HG03025 (cell line): ENCODE measurements at regions not wholly inside any gene's neighbourhood (a gene's known extent, or its start where the extent isn't known, plus 50 kb on each side); places are given as distances from the start of the nearest gene placed in this dataset.

ENCODE experiments used
- ATAC-seq: cut with Tn5 transposase; IDR thresholded peaks from one replicate; pipeline ENCODE4 v1.9.1; 2021; ENCODE audit warnings: mild to moderate bottlenecking, moderate library complexity; ENCODE audit not compliant: unreplicated experiment, low FRiP score

GRCh38 chr9:19947996-19948395 lies 159.2 kb upstream of the SLC24A2 start:
- no peak for ATAC-seq

DNA sequence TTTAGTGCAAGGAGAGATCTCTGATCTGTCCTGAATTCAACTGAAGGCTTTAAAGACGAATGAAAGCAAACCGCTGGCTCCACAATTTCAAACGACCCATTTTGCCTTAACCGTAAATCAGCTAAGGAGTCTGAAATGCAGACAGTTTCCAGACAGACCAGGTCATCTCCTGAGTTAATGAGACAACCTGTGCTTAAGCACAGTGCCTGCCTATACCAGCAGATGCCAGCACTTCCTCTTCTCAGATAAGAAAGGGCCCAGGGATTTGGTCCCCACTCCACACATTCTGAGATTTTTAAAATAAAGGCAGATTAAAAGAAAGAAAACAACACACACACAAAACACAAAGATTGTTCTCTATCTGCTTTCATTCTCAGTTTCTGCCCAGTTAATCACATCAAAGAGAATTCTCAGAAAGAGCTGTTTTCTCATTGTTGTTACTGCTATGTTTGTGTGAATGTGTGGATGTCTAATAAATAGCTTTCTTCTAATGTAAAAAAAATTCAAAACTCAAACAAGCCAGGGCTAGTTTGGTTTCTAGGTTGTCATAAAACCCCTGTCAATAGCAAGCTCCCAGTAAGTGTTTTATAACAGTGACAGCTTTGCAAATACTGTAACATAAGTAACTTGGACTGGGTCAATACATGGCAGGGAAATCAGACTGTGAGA lies 157.7 kb upstream of the SLC24A2 start:
- ATAC-seq, result peak; percentile 53

DNA sequence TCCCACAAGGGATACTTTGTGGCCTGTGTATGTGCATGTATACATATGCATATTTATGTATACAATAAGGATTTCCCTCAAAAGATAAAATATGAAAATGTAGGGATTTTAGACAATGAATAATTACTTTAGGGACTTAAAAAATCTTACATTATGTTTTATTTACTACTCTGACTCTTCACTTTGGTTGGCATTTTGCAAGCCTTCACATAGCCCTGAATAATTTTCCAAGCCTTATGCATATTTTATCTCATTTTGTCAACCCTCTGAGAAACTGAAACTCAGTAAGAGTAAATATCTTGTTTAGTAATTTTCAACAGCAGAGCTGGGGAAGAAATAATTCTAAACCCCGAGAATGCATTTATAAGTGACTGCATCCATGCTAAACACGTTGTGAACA lies 153.0 kb upstream of the SLC24A2 start:
- ATAC-seq, result no peak

- no peak for ATAC-seq
Measured at GRCh38 chr9:19940811-19941535, 152.1 kb upstream of the SLC24A2 start.

DNA sequence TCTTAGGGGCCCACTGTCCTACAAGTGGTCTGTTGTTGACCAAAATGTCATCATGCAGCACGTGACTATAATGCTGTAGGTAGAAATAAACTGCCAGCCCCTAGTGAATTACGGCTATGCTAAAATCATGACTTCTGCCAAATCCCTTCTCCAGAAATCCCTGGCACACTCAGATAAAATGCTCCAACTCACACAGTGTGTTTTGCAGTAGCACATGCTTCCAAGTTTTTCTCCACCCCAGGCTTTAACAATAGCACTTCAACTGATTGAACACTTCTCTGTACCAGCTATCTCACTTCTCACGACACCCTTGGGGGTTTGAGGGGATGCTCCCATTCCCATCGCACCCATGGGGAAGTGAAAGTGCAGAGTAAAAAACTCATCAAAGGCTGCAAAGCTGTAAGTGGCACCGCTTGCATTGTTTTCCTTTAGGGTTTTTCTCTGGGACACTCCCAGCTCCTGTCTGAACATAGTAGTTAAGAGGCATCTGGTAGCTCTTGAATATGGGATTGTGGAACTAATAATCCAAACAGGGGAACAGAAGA lies 151.0 kb upstream of the SLC24A2 start:
- ATAC-seq, result no peak

DNA sequence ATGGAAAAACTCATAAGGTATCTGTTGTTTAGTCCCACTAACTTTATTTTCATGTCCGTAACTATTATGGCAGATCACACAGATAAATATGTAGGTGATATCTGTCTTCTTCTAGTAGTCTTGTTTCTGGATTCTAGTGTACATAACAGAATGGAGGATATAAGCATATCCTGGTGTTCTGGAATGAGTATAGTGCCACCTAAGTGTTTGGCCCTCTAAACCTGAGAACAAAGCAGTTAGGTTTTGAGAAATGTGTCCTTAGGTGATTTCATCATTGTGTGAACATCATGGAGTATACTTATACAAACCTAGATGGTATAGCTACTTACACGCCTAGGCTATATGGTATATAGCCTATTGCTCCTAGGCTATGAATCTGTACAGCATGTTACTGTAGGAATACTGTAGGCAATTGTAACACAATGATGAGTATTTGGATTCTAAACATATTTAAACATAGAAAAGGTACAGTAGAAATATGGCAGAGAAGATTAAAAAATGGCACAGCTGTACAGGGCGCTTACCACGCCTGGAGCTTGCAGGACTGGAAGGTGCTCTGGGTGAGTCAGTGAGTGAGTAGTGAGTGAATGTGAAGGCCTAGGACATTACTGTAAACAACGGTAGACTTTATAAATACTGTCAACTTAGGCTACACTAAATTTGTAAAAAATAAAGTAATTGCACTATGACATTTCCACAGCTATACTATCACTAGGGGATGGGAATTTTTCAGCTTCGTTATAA lies 150.3 kb upstream of the SLC24A2 start:
- no peak for ATAC-seq

- no peak for ATAC-seq
Measured at GRCh38 chr9:19937121-19937520, 148.3 kb upstream of the SLC24A2 start.

GRCh38 chr9:19936598-19936997 lies 147.8 kb upstream of the SLC24A2 start:
- ATAC-seq, result no peak

DNA sequence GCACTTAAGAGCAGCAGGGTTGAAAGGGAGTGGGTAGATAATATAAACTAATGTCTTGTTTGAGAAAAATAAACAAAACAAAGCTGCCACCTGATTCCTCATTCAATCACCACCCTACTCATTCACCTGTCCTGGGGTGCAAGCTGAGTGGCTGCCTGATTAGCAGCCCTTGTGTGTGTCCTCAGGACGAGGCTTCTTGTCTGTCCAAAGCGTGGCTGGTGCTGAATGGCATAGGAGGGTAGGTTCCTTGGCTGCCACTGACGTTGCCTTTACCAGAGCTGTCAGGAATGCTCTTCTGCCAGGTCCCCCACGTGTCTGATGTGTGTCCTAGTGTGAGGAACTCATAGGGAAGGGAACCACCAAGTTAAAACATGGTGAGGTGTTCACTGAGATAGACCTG lies 146.6 kb upstream of the SLC24A2 start:
- no peak for ATAC-seq

GRCh38 chr9:19934301-19934871 lies 145.5 kb upstream of the SLC24A2 start:
- ATAC-seq, result no peak

DNA sequence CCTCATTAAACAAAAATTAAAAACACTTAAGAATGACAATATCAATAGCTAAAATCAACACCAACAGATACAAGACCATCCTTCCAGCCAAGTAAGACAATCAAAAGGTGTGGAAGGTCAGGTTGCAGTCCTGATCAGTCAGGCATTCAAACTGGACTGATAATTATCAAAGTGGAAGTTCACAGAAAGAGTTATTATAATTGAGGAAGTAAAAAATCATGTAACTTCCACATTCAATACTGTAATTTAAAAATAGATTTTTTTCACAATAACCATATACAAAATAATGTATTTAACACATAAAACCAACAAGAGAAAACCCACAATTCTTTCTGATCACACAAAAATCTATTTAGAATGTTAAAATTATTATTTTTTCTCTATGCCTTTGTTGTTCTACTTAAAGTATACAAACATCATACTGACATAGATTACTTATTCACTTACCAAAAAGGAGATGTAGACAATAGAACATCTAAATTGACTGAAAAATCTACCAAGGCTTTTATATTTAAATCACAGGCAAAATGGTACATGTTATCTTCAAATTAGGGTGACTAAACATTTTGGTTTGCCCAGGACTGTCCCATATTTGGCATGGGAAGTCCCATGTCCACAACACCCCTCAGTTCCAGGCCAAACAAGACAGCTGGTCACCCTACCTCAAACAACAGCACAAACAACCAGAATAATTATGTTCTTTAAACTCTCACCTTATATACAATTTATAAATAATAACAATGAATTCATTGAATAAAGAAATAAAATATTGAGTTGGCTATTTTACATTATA lies 142.5 kb upstream of the SLC24A2 start:
- no peak for ATAC-seq

DNA sequence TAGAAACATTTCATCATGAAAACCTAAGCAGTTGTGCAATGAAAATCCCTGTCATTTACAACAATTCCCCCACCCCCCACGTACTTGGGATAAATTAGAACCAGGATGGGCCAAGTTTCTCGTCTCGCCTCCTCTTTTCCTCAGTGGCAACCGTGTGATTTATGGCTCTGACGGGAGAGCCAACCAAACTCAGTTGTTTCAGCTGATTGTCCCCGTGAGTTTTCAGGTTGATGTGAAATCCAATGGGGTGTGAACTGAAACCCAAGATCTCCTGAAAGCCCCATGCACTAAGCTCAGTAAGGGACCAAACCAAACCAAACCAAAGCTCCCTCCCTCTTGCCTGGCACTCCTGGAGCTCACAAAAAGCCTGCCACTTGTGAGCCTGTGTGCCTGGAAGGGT lies 138.7 kb upstream of the SLC24A2 start:
- ATAC-seq, result no peak

GRCh38 chr9:19926774-19927173 lies 137.9 kb upstream of the SLC24A2 start:
- ATAC-seq, result no peak

DNA sequence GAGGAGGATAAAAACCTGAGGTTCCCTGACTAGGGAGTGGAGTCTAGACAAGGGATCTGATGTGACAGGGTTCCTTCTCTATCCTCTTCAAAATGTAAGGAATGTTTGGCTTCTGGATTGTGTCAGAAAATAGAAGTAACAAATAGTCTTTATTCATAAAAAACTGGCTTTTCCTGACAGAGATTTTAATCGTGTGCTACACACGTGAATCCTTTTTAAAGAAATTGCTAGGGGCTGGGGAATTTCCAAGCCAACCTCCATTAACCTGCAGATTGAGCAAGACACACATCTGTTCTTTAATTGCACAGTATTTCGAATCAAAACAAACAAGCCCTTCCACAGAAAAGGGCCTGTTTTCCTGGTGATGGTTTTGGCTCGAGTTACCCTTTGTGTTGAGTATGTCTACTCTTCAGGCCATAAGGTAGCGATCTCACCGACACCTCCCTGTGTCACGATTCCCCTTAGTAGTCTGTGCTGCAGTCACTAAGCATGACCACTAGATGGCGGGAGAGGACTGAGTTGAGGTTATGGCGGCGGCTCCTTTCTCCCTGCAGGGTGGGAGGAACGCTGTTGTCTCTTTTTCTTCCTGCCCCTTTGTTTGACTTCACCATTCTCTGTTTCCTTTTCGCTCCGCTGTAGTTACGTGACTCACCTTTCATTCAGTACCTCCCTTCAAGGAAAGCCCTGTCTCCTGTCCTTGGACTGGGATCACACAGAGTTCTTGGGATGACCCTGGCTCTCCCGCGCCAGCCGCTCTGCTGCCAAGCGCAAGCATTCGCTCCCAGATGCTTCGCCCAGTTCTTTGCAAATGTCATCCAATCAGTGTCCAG lies 137.1 kb upstream of the SLC24A2 start:
- ATAC-seq, result peak; percentile 95

GRCh38 chr9:19924080-19924479 lies 135.2 kb upstream of the SLC24A2 start:
- no peak for ATAC-seq

- ATAC-seq, result no peak
Measured at GRCh38 chr9:19922476-19923118, 133.8 kb upstream of the SLC24A2 start.

DNA sequence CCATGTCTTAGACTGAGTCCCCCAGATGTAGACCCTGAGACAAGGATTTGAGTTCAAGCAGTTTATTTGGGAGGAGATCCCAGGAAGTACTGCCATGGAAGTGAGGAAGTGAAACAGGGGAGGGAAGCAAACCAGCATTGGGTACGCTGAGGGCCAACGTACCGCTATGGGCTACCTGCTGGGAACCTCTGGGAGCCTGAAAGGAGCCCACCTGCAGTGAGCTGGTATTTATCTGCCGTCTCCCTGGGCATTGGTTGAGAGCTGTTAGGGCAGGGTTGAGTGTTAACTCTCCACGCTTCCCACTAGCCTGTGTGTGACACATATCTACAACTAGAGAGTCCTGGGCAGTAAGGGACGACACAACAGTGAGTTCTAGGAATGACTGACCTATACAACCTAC lies 131.6 kb upstream of the SLC24A2 start:
- ATAC-seq, result no peak

- ATAC-seq, result no peak
Measured at GRCh38 chr9:19918630-19919029, 129.8 kb upstream of the SLC24A2 start.

DNA sequence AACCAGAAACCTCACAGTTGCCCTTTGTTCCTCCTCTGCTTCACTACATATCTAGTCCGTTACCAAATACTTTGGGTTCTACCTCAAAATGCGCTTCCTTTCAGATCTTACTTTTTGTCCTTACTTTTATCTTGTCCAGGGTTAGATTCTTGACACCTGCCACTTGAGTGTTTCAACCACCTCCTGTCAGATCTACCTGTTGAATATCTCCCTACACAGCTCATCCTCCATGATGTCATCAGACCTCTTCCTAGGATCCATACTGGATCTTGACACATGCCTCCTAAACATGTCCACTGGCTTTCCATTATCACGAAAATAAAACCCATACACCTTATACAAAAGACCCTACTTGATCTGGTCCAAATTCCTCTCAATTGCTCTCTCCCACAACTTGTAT lies 125.2 kb upstream of the SLC24A2 start:
- ATAC-seq, result no peak
